ENCODE measurements at regions not wholly inside any gene's neighbourhood (a gene's known extent, or its start where the extent isn't known, plus 50 kb on each side); places are given as distances from the start of the nearest gene placed in this dataset.

DNA sequence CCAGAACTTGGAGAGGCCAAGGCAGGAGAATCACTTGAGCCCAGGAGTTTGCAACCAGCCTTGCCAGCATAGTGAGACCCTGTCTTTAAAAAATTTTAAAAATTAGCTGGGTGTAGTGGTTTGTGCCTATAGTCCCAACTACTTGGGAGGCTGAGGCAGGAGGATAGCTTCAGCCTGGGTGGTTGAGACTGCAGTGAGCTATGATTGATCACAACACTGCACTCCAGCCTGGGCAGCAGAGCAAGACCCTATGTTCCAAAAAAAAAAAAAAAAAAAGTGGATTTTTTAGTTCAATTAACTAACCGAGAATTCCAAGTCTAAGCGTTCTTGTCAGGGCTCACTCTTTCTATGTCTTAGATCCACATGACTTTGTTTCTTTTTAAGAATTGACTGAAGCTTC, 130.3 kb upstream of the NRIP1 start:
- no peaks in the 10 kb centered on the region for H3K36me3 Mint-ChIP-seq (ENCODE audit: low read depth)
- no peak overlapping the region for H3K27ac Mint-ChIP-seq
- no peaks in the 10 kb centered on the region for H3K9me3 Mint-ChIP-seq
- peaks cover 4% of the 10 kb centered on the region for H3K27me3 Mint-ChIP-seq (ENCODE audit: insufficient read depth)
- DNase-seq (ENCODE audit: low spot score): no peak
- H3K4me1 Mint-ChIP-seq (ENCODE audit: low read depth): no peaks in the 10 kb centered on the region
- intact Hi-C loops (cut with micrococcal nuclease): loop anchor here (2.0 kb wide), 1 partner anchor 62 kb away; no protein-coding TSS in a partner anchor
- no peak overlapping the region for H3K4me3 Mint-ChIP-seq

DNA sequence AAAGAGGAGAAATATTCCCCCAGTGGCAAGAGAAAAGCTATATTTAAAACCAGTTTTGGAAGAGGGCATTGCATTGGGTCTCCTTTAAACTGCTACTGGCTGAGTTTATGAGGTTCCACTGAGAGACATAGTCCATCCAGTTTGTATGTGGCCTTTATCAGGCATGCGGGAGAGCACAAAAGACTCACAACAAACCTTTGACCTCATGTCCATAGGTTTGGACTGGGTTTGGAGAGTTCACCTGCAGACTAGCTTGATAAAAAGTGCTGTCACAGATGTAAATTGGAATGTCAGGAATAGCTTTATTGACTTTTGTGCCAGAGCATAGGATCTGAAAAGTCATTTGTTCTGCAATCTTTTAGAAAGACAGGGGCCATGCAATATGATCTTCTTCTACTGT, 131.0 kb upstream of the NRIP1 start:
- Mint-ChIP-seq H3K4me3 (no peak overlapping the region), H3K9me3 (no peaks in the 10 kb centered on the region), H3K27me3 (ENCODE audit: insufficient read depth) (peaks cover 2% of the 10 kb centered on the region), H3K36me3 (ENCODE audit: low read depth) (no peaks in the 10 kb centered on the region), H3K4me1 (ENCODE audit: low read depth) (no peaks in the 10 kb centered on the region), H3K27ac (no peak overlapping the region)
- no peak for DNase-seq (ENCODE audit: low spot score)
- intact Hi-C loops (cut with micrococcal nuclease): loop anchor here (2.0 kb wide), 1 partner anchor 61 kb away; no protein-coding TSS in a partner anchor

DNA sequence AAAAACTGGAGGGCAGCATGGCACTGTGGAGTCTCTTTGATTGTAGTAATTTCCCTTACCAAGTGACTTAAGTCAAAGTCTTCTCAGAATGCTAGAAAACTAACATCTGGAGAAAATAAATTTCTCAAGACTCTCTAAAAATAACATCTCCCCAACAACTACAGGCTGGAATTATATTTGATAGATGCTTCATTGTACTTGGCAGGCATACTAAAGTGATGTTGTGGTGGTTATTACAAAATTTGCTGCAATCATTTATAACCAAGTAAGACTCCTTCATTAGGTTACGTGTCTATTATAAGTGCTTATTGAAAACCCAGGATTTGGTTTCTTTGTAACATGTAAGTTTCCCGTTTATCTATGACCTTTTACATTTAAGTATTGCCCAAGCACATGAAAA, 132.9 kb upstream of the NRIP1 start:
- no peak for DNase-seq (ENCODE audit: low spot score)
- no peak overlapping the region for H3K27ac Mint-ChIP-seq
- no peaks in the 10 kb centered on the region for H3K9me3 Mint-ChIP-seq
- no peaks in the 10 kb centered on the region for H3K4me1 Mint-ChIP-seq (ENCODE audit: low read depth)
- intact Hi-C loops (cut with micrococcal nuclease): no loop called here
- no peaks in the 10 kb centered on the region for H3K36me3 Mint-ChIP-seq (ENCODE audit: low read depth)
- H3K27me3 Mint-ChIP-seq (ENCODE audit: insufficient read depth): peaks cover 2% of the 10 kb centered on the region
- no peak overlapping the region for H3K4me3 Mint-ChIP-seq

DNA sequence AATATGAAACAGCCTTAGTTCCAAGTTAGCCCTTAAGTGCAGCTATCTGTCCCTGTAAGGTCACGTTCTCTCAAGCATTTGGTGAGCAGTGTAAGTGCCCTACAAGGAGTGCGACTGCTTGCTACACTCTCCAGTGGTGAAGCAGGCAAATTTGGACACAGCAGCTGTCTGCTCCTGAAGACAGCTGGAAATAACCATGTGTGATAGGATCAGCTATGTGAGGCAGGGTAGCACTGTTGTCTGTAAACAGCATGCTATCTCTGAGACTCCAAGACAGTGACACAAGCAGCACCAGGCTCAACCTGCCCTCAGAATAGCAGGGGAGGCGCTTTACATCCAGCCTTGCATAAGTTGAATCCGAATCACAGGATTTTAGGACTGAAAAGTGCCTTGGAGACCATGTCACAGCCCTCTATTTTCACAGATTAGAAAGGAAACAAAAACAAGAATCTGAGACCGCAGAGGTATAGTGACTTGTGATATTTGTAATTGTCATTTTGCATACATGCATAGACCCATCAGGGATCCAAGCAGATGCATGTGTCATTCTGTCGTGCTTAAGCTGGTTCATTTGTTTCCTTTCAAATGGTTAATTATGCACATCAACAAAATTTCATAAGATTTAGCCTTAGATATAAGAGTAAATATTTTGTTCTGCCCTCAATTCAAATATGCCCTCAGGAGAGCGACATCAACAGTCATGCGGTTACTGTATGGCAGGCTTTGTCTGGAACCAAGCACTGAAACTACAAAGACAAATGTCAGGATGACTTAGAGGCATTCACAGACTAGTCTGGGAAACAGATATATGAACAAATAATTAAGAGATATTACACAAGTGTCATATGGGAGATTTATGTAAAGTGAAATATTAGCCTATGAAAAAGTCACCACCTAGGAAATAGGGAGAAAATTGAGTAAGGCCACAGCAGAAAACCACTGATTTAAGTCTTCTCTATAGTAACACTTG, 134.9 kb upstream of the NRIP1 start:
- intact Hi-C loops (cut with micrococcal nuclease): no loop called here
- no peaks in the 10 kb centered on the region for H3K9me3 Mint-ChIP-seq
- H3K27me3 Mint-ChIP-seq (ENCODE audit: insufficient read depth): peaks cover 2% of the 10 kb centered on the region
- H3K4me3 Mint-ChIP-seq: no peak overlapping the region
- no peaks in the 10 kb centered on the region for H3K4me1 Mint-ChIP-seq (ENCODE audit: low read depth)
- DNase-seq (ENCODE audit: low spot score): no peak
- H3K36me3 Mint-ChIP-seq (ENCODE audit: low read depth): no peaks in the 10 kb centered on the region
- H3K27ac Mint-ChIP-seq: no peak overlapping the region

DNA sequence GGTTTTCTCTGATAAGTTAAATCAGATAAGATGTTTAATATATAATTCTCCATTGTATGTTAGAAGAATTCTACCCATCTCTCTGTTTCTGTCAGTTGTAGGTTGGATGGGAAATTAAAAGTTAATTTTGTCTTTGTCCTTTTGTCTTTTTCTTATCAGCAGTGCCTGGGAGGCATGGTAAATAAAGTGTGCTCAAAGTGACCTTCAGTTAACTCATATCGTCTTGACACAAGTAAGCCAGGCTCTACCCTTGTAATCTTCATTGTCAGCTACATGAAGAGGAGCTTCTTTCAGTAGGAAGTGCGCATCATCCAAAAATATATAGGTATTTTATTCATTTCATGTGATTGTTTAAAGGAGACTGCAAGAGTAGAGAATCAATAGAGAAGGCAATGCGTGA, 138.9 kb upstream of the NRIP1 start:
- Mint-ChIP-seq H3K4me3 (no peak overlapping the region), H3K4me1 (ENCODE audit: low read depth) (no peaks in the 10 kb centered on the region), H3K9me3 (no peaks in the 10 kb centered on the region), H3K36me3 (ENCODE audit: low read depth) (no peaks in the 10 kb centered on the region), H3K27ac (no peak overlapping the region), H3K27me3 (ENCODE audit: insufficient read depth) (peaks cover 2% of the 10 kb centered on the region)
- DNase-seq (ENCODE audit: low spot score): no peak
- intact Hi-C loops (cut with micrococcal nuclease): no loop called here

DNA sequence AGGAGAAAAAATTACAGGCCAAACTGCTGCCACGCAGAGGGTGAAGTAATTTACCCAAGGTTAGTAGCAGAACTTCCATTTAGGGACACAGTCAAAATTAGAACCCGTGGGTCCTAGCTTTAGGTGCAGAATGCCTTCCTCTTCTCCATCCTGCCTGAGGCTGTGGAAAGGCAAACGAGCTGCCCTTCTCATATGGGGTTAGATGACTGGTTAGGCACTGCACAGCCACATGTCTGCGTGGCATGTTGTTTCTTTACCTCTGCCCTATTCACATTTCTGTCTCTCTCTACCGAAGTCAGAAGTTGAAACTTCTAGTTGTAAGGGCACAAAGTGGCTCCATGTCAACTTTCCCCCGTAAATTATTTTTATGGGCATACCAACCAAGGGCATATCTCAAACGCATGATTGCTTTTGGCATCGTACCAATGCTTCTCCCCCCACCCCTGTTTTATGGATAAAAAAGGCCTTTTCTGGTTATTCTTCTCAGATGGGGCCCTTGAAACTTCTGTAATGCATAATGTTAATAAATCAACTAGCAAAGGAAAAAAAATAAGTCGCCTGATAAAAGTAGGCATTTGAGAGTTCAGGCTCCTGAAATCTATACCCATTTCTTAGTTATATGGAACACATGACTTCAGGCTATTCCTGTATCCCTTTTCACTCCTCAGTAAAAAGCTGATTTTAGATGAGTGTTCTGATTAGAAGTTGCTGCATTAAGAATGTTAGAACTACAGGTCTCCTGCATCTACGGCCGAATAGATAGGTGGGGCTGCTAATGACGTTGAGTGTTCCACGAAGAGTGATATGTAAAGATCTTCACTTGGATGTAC, 139.6 kb upstream of the NRIP1 start:
- no peaks in the 10 kb centered on the region for H3K9me3 Mint-ChIP-seq
- intact Hi-C loops (cut with micrococcal nuclease): no loop called here
- H3K27me3 Mint-ChIP-seq (ENCODE audit: insufficient read depth): peaks cover 2% of the 10 kb centered on the region
- H3K4me3 Mint-ChIP-seq: no peak overlapping the region
- no peaks in the 10 kb centered on the region for H3K4me1 Mint-ChIP-seq (ENCODE audit: low read depth)
- no peaks in the 10 kb centered on the region for H3K36me3 Mint-ChIP-seq (ENCODE audit: low read depth)
- no peak for DNase-seq (ENCODE audit: low spot score)
- no peak overlapping the region for H3K27ac Mint-ChIP-seq

DNA sequence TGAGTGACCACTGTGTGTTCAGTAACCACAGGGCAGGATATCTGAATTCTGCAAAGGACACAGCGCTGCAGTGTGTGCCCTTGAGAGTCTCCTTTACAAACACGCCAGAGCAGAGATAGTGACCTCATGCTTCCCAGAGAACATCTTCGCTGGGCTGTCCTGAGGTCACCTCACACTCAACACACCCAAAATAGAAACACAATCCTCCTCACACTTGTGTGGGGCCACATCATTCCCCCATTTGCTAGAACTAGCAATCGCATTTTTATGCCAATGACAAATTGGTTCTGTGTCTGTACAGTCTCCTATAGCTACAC, 140.1 kb upstream of the NRIP1 start:
- no peak overlapping the region for H3K4me3 Mint-ChIP-seq
- H3K27me3 Mint-ChIP-seq (ENCODE audit: insufficient read depth): peaks cover 2% of the 10 kb centered on the region
- no peaks in the 10 kb centered on the region for H3K36me3 Mint-ChIP-seq (ENCODE audit: low read depth)
- no peaks in the 10 kb centered on the region for H3K4me1 Mint-ChIP-seq (ENCODE audit: low read depth)
- intact Hi-C loops (cut with micrococcal nuclease): no loop called here
- H3K27ac Mint-ChIP-seq: no peak overlapping the region
- no peak for DNase-seq (ENCODE audit: low spot score)
- no peaks in the 10 kb centered on the region for H3K9me3 Mint-ChIP-seq

DNA sequence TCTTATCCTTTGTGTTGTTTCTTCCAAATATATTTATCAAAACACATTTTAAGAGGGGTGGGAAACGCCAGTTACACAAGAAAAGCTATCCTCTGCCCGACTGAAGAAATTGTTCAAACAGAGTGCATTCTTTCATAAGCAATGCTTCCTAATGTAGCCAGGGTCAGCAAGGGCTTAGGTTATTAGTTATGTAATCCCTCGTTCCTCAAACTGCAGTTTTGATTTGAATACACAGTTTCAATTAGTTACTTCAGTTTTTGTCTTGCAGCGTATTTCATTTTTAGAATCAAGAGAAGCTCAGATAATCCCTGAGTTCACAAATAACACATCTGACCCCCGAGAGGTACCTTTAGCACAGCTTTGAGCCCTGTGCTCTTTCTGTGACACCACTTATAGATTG, 141.7 kb upstream of the NRIP1 start:
- Mint-ChIP-seq H3K27ac (no peak overlapping the region), H3K4me3 (no peak overlapping the region), H3K27me3 (ENCODE audit: insufficient read depth) (peaks cover 2% of the 10 kb centered on the region), H3K9me3 (no peaks in the 10 kb centered on the region), H3K4me1 (ENCODE audit: low read depth) (no peaks in the 10 kb centered on the region), H3K36me3 (ENCODE audit: low read depth) (no peaks in the 10 kb centered on the region)
- no peak for DNase-seq (ENCODE audit: low spot score)
- intact Hi-C loops (cut with micrococcal nuclease): no loop called here

DNA sequence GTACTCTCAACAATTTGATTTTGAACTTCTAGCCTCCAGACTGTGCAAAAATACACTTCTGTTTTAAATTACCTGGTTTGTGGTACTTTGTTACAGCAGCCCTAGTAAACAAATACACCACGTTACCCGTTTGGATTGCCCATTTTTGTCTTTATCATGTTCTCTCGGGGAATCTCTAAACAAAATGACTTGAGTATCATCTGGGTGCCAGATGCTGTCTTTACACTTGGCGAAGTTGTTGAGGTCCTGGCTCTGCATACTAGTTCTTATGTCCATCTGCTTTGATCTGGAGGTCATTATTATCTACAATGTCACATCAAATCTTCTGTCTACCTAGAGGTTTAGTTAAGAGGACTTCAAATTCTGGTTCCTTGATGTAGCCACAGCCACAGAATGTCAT, 142.4 kb upstream of the NRIP1 start:
- Mint-ChIP-seq H3K36me3 (ENCODE audit: low read depth) (no peaks in the 10 kb centered on the region), H3K27ac (no peak overlapping the region), H3K4me3 (no peak overlapping the region), H3K4me1 (ENCODE audit: low read depth) (no peaks in the 10 kb centered on the region), H3K27me3 (ENCODE audit: insufficient read depth) (peaks cover 2% of the 10 kb centered on the region), H3K9me3 (no peaks in the 10 kb centered on the region)
- no peak for DNase-seq (ENCODE audit: low spot score)
- intact Hi-C loops (cut with micrococcal nuclease): no loop called here

DNA sequence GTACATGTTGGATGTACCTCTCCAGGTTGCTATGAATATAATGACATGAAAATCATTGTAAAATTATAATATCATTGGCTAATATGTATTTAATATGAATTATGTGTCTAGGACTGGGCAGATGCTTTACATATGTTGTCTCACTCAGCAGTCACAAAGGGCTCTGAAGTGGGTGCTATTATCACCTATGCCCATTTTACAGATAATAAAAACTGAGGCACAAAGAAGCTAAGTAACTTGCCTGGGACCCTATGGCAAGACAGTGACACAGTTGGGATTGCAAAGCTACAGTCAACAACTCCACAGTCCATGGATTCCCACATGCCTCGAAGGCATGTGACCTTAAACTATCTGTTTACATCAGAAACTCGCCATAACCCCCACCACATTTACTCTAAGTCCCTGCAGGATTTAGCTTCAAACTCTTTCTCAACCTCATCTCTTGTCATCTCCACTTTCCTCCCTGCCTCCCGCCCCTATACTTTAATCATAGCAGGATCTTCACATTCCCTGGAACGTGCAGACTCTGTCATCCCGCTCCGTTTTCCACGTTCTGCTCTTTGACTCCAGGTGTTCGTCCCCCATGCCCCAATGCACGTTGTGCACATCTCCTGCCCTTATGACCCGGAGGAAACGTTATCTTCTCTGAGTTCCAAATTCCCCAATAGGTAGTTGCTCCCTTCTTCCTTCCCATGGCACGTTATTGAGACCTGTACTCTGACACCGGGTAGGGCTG, 143.0 kb upstream of the NRIP1 start:
- no peak overlapping the region for H3K27ac Mint-ChIP-seq
- no peaks in the 10 kb centered on the region for H3K4me1 Mint-ChIP-seq (ENCODE audit: low read depth)
- H3K4me3 Mint-ChIP-seq: no peak overlapping the region
- no peak for DNase-seq (ENCODE audit: low spot score)
- no peaks in the 10 kb centered on the region for H3K9me3 Mint-ChIP-seq
- no peaks in the 10 kb centered on the region for H3K36me3 Mint-ChIP-seq (ENCODE audit: low read depth)
- intact Hi-C loops (cut with micrococcal nuclease): no loop called here
- peaks cover 2% of the 10 kb centered on the region for H3K27me3 Mint-ChIP-seq (ENCODE audit: insufficient read depth)

DNA sequence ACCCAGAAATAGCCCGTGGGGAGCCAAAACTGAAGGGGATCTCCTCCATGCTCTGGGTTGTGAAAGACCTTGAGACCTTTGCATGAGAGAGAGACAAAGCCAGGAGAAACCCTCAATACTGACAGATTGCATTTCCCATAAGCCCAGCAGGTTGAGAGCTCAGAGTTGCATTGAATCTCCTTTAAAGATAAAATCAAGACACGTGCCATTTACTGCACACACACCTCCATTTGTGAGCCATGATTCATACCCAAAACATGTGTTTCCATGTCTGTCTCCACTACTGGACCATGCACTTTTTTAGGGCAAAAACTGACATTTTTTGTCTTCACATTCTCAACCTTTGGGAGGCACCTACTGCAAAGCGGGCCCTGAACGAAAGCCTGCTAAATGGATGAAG, 144.0 kb upstream of the NRIP1 start:
- no peak overlapping the region for H3K4me3 Mint-ChIP-seq
- H3K27ac Mint-ChIP-seq: no peak overlapping the region
- DNase-seq (ENCODE audit: low spot score): no peak
- intact Hi-C loops (cut with micrococcal nuclease): no loop called here
- H3K27me3 Mint-ChIP-seq (ENCODE audit: insufficient read depth): peaks cover 4% of the 10 kb centered on the region
- H3K4me1 Mint-ChIP-seq (ENCODE audit: low read depth): no peaks in the 10 kb centered on the region
- no peaks in the 10 kb centered on the region for H3K36me3 Mint-ChIP-seq (ENCODE audit: low read depth)
- H3K9me3 Mint-ChIP-seq: no peaks in the 10 kb centered on the region

DNA sequence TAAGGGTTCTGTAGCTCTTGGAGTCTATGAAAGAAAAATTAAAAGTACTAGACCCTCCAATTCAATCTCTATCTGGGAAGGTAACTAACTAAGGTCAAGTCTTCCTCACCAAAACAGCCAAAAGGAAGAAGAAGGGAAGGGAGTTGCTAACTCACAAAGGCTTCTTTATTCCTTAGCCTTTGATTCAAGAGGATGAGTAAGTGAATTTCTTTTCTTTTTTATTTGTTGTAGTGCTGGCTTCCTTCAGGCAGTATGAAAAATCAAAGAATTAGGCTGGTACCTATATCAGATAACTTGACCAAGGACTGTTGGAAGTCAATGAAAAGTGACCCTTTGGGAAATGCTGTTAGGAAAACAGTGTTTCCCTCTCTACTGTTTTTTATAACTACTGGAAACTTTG, 144.4 kb upstream of the NRIP1 start:
- peaks cover 4% of the 10 kb centered on the region for H3K27me3 Mint-ChIP-seq (ENCODE audit: insufficient read depth)
- no peak overlapping the region for H3K27ac Mint-ChIP-seq
- H3K4me1 Mint-ChIP-seq (ENCODE audit: low read depth): no peaks in the 10 kb centered on the region
- no peaks in the 10 kb centered on the region for H3K9me3 Mint-ChIP-seq
- intact Hi-C loops (cut with micrococcal nuclease): no loop called here
- H3K36me3 Mint-ChIP-seq (ENCODE audit: low read depth): no peaks in the 10 kb centered on the region
- no peak overlapping the region for H3K4me3 Mint-ChIP-seq
- DNase-seq (ENCODE audit: low spot score): no peak

DNA sequence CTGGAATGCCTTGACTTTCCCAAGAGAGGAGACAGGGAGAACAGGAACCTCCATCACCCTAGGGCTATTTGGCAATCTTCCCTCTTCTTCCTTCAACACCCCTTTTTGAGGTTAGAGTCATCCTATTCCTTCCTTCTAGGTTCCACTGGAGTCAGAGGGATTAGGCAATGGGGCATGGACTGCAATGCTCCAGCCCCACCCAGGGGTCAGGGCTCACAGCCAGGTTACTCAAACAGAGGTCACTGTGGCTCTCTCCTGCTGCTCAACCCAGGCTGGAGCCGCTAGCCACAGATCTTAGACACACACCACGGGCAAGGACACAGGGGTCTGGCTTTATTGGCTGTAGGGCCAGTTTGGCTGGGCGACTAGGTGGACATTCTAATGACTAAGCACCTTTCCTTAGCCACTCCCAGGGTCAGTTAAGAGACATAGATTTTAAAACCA, 145.5 kb upstream of the NRIP1 start:
- intact Hi-C loops (cut with micrococcal nuclease): no loop called here
- H3K4me3 Mint-ChIP-seq: no peak overlapping the region
- no peaks in the 10 kb centered on the region for H3K4me1 Mint-ChIP-seq (ENCODE audit: low read depth)

More for the DNA sequence above, 145.5 kb upstream of the NRIP1 start:
- H3K36me3 Mint-ChIP-seq (ENCODE audit: low read depth): no peaks in the 10 kb centered on the region
- H3K27me3 Mint-ChIP-seq (ENCODE audit: insufficient read depth): peaks cover 2% of the 10 kb centered on the region
- no peak for DNase-seq (ENCODE audit: low spot score)
- no peak overlapping the region for H3K27ac Mint-ChIP-seq
- H3K9me3 Mint-ChIP-seq: no peaks in the 10 kb centered on the region

All from activated T-helper 1 cell treated with anti-CD3 and anti-CD28 coated beads, Interleukin-12 subunit alpha, Interleukin-12 subunit beta, Interleukin-2, Interleukin-4 antibody, amounts not matched to agents 30 ng/mL and 10 ng/mL and 1 ng/mL, durations not matched to agents 14 hours and 24 hours and 36 hours (primary cell).